Glomerular visceral epithelial cell (primary cell): ENCODE measurements at regions not wholly inside any gene's neighbourhood (a gene's known extent, or its start where the extent isn't known, plus 50 kb on each side); places are given as distances from the start of the nearest gene placed in this dataset.

Experiments used
- DNase-seq: peaks from one replicate; pipeline ENCODE4 v3.0.0-alpha.2; 2016; ENCODE audit errors: extremely low spot score

DNA sequence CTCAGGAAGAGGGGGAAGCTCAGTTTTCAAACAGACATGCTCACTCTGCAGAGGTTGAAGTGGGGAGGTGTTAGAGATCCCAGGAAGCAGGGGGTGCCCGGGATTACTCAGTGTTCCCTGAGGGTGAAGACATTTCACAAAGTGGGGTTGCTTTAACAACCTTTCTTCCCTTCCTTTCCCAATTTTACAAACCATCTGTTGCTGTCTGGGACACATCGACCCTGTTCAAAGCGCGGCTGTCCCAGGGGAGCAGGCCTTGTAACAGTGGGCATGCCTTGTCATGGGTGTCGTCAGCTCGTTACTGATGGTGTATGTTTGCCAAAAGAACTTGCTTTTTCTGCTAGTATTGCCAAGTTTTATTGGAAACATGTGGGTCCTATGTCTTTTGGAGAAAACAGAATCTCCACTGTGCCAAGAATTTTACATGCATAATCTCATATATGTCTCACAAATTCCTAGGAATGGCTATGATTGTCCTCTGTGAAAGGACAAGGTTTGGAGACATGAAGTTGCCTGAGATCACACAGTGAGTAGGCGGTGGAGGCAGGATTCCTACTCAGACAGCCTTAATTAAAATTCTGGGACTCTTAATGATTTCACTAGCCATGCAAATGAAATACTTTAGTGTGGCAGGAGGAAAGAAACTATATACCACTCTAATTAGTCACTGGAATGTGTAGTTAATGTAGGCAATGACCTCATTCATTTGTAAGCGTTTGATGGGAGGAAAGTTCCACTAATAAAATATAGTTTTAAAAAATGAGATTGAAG lies 198.9 kb downstream of the NXNL2 start:
- no peak for DNase-seq

DNA sequence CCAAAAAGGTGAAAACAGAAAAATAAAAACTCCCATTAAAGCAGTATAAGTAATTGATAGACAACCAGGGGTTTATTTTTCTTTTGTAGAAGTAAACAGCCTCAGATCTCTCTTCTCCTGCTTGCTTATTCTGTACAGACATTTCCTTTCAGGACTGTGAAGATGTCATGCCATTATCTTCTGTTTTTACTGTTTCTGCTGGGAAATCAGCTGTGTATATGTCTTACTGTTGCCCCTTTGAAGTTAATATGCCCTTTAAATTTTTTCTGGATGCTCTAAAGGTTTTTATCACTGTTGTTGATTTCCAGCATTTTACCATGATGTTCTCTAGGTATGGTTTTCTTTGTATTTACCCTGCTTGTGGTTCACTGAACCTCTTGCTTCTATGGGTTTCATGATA lies 199.5 kb downstream of the NXNL2 start:
- DNase-seq = no peak

DNA sequence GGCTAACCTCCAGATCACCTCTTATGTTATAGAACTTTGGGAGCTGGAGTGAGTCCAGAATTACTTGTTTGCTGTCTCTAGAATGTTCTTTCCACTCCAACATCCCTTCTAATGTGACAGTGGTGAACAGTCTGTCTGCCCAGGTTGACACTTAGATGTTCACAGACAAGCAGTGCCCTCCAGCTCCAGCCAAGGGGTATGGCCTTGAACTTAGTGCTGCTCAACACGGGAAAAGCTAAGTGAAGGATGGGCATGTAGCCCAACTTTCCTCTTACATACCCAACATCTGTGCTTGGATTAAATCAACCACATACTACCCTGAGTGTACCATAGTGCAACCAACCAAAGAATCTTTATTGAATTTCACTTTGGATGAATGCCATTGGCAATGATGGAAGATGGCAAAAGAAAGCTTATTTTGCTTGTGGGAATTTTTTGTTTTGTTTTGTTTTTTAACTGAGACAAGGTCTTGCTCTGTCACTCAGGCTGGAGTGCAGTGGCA lies 201.2 kb downstream of the NXNL2 start:
- DNase-seq = no peak

DNA sequence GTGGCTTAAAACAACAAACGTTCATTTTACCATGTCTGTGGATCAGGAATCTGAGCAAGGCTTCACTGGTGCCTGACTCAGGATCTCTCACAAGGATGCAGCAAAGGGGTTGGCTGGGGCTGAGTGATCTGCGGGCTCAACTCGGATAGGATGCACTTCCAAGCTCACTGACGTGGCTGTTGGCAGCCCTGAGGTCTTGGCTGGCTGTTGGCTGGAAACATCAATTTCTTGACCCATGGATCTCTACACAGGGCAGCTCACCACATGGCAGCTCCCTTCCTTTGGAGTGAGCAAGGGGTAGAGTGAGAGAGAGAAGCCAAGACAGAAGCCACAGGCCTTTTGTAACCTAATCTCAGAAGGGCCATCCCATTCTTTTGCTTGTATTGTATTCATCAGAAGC lies 202.1 kb downstream of the NXNL2 start:
- DNase-seq = no peak

DNA sequence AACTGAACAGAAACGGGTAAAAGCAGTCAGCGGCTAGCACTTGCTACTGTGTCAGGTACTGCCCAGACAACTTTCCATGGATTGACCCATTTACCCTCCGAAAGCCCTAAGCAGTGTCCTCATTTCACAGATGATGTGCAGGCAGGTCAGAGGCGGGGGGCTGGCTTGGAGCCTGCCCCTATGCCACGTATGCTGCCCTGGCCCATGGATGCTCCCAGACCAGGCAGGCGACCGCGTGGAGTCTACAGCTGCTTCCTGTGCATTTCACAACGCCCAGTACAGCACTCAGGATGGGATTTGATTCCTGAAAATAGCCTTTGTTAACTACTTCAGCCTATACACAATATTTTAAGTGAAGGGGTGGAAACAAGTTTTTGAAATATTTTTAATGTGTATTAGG lies 202.9 kb downstream of the NXNL2 start:
- no peak for DNase-seq

GRCh38 chr9:88738709-88739108 lies 203.7 kb downstream of the NXNL2 start:
- DNase-seq = no peak

DNA sequence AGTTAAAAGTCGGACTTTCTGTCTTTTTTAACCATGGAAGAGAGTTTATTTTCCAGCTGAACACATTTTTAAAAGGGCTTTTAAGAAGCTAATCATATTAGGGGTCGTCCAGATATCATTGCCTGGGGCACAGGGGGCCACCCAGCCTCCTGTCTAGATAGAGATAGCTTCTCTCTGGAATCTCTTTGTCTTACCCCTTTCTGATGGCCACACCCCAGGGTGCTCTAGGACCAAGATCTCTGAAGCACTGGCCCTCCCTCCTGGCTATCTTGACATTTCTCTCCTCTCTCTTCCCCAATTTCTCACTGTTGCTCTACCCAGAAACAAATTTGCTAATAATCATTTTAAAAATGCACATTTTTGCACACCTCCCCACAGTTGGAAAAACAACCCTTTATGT lies 204.4 kb downstream of the NXNL2 start:
- no peak for DNase-seq

DNA sequence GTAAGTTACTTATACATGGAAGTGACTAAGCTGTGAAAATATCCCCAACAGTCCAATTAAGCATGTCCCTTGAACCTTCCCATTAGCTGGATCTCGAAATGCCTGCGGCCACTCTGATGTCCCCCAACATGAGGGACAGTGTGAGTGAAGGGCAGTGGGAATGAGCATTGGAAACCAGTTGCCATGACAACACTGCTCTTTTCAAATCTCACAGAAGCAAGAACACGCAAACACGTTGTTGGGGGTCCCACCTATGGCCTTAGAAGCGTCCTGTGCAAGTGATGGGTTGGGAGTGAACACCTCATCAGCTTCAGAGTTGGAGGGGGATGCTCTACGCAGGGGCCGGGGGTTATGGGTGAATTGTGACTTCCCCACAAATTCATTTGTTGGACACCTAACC lies 205.9 kb downstream of the NXNL2 start:
- no peak for DNase-seq

GRCh38 chr9:88741335-88741734 lies 206.4 kb downstream of the NXNL2 start:
- no peak for DNase-seq

DNA sequence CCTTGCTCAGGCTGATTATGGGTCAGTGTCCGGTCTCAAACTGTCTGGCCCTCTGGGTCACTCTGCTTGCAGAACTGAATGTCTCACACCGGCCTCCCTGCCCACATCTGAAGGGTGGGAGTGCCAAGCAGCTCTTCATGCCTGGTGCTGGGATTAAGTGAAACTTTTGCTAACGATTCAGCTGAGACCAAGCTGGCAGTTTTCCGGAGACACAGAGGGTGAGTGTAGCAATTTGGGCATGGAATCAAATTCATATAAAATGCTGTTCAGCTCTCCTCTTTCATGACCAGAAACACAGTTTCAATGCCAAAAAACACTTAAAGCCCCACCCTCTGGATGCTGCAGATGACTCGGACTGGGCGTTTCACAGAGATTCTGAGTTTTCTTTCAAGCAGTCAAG lies 207.5 kb downstream of the NXNL2 start:
- DNase-seq = no peak

GRCh38 chr9:88742905-88743304 lies 207.9 kb downstream of the NXNL2 start:
- no peak for DNase-seq

GRCh38 chr9:88745276-88746001 lies 210.5 kb downstream of the NXNL2 start:
- no peak for DNase-seq

DNA sequence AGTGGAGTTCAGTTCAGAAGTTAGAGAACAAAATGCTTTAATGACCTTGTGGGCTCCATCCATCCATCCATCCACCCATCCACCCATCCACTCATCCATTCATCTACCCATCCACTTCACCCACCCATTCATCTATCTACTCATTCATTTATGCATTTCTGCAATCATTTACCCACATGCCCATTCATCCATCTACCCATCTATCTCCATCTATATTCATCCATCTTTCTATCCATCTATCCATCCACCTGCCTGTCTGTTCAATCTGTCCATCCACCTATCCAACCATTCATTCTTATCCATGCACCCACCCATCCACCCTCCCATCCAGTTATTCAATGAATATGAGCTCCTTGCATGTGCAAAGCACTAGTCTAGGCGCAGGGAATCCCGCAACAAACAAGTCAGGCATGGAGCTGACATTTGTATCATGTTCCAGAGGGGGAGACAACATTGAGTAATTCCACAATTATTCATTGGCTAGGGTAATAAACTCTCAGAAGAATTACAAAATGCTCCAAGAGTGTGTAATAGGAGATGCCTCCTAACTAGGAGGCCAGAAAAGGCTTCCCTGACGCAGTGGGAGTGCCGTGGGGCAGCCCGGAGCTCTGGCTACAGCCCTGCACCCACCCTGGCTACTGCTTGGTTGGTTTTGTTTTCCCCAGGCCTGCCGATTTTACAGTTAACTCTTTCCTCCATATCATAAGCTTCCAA lies 211.2 kb downstream of the NXNL2 start:
- peak; percentile 55 for DNase-seq

DNA sequence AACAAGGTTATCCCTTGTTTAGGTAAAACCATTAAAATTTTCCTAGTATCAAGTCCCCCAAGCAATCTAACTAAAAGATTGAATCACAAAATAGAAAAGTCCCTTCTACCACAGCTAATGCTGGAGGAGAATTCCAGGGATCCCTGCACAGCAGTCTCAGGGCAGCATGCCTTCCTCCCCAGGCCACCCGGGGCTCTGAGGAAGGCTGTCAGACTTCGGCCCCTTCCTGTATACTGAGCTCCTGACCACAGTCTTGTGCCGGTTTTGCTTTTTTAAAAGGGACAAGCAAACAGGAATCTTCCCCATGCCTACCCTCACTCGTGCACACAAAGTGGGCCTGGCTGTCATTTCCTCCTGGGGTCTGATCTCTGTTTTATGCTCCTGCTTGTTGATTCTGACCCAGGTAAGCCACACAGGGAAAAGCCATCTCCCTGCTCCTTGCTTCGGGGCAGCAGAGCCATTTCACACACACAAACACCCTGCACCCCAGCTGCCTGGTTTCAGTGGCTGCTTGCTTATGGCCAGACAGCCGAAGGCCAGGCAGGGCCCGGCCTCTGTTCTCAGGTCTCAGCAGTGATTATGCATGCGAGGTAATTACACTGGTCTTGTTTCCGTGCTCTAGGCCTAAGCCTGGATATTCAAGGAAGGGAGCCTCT lies 211.9 kb downstream of the NXNL2 start:
- peak; percentile 18 for DNase-seq

DNA sequence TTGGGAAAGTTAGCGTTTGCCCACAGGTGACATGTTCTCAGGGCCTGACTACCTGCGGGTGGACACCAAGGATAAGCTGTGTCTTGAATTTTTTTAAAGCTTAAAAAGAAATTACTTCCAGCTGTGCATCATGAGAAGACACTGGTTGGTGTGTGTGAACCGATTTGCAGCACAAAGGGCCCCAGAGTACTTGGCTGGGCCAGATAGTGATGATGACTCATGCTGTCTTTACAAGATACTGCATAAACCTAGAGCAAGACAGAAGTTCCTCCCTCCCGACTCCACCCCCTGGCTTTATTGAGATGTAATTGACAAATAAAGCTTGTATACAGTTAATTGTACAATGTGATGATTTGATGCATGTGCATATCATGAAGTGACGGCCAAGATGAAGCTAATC lies 212.8 kb downstream of the NXNL2 start:
- peak; percentile 47 for DNase-seq

DNA sequence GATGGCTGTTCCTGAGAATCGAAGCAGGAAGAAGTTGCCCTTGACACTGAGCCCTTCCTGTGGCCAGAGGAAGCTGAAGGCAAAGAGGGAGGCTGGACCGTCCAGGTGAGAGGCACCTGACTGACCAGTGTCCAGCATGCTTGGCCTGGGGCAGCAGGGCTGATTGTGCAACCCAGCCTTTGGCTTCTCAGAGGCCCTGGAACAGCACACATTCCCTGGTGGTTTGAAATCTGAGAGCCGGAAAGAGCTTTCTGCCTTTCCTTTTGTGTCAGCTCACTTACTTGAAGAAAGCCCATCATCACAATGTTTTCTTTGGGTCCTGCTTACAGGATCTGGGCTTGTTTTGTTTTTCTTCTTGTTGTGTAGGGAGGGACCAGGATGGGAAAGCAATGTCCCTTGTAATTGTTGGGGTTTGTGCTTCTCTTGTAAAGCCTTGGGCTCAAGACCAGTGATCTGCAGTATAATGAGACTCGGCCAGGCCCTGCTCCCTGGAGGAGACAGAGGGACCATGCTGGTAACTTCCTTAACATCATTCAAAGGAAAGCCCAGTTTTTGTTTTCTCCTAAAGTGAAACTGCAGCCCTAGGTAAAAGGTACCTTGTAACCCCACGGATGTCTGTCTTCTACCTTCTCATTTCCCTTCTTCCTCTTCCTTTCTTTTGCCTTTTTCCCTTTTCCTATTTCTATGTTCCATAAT lies 213.7 kb downstream of the NXNL2 start:
- DNase-seq = no peak

DNA sequence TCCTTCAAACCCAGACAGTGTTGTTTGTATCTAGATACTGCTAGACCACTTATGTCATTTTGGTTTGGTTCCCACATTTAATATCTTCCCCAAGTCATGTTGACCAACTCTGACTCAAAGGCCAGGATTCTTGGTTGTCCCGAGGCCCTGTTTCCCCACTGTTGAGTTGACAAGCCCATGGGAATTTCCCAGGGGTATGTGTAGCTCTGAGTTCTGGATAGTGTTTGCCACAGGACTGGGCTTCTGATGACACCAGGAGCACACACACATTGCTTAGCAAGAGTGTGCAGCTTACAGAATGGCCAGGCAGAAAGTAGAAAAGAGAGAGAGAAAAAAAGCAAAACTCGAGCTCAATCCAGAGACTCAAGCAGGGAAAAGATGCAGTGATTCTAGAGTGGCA lies 214.4 kb downstream of the NXNL2 start:
- DNase-seq = peak; percentile 45

- no peak for DNase-seq
Measured at GRCh38 chr9:88750832-88751360, 215.9 kb downstream of the NXNL2 start.

- no peak for DNase-seq
Measured at GRCh38 chr9:88751781-88752180, 216.8 kb downstream of the NXNL2 start.

DNA sequence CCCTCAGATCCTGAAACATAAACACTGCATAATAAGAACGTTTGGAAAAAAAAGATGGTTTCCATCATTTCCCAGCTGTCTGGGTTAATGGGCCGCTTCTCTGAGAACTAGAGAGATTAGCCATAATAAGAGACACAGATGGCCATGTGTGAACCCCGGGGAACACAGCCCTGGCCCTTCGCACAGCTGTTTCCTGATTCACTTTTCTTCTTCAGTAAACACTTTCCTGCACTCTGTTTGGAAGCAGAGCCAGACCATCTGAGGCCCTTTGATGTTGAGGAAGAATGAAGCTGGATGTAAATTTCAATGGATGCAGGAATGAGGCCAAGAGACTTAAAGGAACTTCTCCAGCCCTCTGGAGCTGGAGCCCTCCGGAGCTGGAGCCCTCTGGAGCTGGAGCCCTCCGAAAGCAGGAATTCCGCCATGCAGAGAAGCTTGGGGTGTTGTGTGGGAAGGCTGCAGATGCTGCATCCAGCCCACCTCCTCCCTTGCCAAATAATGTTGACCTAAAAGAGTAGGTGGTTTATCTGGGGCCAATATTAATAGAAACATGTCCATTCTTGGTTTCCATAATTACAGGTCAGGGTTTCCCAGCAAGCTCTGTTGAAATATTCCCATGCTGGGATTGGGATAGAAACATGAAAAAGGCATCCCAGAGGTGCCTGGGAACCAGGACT lies 218.9 kb downstream of the NXNL2 start:
- DNase-seq = no peak

GRCh38 chr9:88754452-88754851 lies 219.5 kb downstream of the NXNL2 start:
- no peak for DNase-seq
